Lower leg skin (tissue), 3 donors: ENCODE measurements at regions not wholly inside any gene's neighbourhood (a gene's known extent, or its start where the extent isn't known, plus 50 kb on each side); places are given as distances from the start of the nearest gene placed in this dataset.

Experiments used
- POLR2A ChIP-seq, 2 donors: fragments of 450-650 bp; IDR thresholded peaks; one replicate each; pipeline ENCODE4 v1.6.1; 2016 to 2017; ENCODE audit warnings: antibody characterized with exemption in 2 of 2, mild to moderate bottlenecking in 1 of 2, moderate library complexity in 1 of 2
- TF ChIP-seq, protein P1 (sequence below), 3 donors: fragments of 450-650 bp; IDR thresholded peaks; one replicate each; pipeline ENCODE4 v1.5.1; 2016; ENCODE audit warnings: antibody characterized with exemption in 3 of 3, mild to moderate bottlenecking in 3 of 3, moderate library complexity in 2 of 3

DNA sequence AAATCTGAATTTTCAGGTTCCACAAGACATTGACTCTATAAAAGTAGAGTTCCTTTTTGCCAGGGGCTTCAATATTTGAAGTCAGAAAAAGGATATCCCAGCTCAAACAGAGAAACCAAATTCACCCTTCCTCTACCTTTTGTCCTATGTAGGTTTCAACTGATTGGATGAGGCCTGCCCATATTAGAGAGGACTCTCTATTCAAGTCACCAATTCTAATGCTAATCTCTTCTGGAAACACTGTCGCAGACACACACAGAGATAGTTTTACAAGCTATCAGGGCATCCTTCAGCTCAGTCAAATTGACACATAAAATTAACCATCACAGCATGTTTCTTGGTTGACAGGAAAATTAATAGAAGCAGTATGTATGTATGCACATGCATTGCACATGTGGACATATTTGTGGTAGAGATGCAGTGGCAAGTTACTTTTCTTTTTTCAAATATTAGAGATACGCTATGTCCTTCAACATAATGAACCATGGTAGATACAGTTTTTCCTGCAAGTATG is 207.1 kb downstream of the RAD51AP2 start:
- TF ChIP-seq, protein P1, sequence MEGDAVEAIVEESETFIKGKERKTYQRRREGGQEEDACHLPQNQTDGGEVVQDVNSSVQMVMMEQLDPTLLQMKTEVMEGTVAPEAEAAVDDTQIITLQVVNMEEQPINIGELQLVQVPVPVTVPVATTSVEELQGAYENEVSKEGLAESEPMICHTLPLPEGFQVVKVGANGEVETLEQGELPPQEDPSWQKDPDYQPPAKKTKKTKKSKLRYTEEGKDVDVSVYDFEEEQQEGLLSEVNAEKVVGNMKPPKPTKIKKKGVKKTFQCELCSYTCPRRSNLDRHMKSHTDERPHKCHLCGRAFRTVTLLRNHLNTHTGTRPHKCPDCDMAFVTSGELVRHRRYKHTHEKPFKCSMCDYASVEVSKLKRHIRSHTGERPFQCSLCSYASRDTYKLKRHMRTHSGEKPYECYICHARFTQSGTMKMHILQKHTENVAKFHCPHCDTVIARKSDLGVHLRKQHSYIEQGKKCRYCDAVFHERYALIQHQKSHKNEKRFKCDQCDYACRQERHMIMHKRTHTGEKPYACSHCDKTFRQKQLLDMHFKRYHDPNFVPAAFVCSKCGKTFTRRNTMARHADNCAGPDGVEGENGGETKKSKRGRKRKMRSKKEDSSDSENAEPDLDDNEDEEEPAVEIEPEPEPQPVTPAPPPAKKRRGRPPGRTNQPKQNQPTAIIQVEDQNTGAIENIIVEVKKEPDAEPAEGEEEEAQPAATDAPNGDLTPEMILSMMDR (IDR thresholded peaks at IDR 0.05): no peak
- TF ChIP-seq POLR2A (IDR thresholded peaks at IDR 0.05): no peak
